ENCODE measurements at regions not wholly inside any gene's neighbourhood (a gene's known extent, or its start where the extent isn't known, plus 50 kb on each side); places are given as distances from the start of the nearest gene placed in this dataset.

- DNase-seq (ENCODE audit: low read depth), result no peak
These were observed 492.1 kb upstream of the PPP2R3A start for GRCh38 chr3:135473449-135473848.

- DNase-seq (ENCODE audit: low read depth), result no peak
These were observed 478.3 kb upstream of the PPP2R3A start for GRCh38 chr3:135487261-135487660.

- DNase-seq (ENCODE audit: low read depth), result no peak
These were observed 475.2 kb upstream of the PPP2R3A start for GRCh38 chr3:135490219-135490915.

- peak; percentile 1 for DNase-seq (ENCODE audit: low read depth)
These were observed 473.9 kb upstream of the PPP2R3A start for GRCh38 chr3:135491491-135492205.

DNA sequence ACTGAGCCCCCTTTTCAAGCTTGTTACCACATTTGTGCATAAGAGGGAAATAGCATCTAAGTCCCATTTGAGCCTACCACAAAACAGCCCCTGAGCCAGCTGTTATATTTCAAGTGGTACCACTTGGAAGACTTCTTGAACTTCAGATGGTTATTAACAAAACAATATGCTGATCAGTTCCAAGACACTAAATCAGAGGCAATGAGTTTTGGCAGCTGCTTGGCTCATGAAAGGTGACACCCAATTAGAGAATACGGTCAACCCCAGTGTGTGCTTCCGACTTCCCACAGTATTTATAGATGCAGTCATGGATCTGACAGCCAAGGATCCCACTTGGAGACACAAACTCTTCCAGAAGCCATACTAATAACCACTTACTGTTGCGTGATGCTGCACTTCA is 469.6 kb upstream of the PPP2R3A start:
- DNase-seq (ENCODE audit: low read depth), result no peak

DNA sequence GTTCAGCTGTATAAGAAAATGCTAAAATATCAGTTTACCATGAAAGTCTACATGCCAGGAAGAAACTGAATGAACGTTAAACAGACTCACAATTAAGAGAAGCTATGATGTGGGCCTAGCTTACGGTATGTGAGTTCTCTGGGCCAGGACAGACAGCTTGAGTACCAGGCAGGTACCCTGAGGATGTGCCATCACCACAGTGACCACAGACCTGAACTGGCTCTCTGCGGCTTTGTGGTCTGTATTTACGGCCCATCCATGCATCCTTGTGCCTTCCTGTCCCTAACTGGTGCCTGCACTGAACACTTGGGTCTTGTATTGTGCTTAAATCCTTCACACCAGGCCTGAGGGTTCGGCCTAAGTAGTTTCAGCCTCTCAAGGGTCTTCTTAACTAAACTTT is 467.5 kb upstream of the PPP2R3A start:
- DNase-seq (ENCODE audit: low read depth), result no peak

- no peak for DNase-seq (ENCODE audit: low read depth)
These were observed 466.1 kb upstream of the PPP2R3A start for GRCh38 chr3:135499426-135499825.

GRCh38 chr3:135500034-135500433 is 465.5 kb upstream of the PPP2R3A start:
- no peak for DNase-seq (ENCODE audit: low read depth)

- DNase-seq (ENCODE audit: low read depth), result no peak
These were observed 462.3 kb upstream of the PPP2R3A start for GRCh38 chr3:135503065-135503759.

DNA sequence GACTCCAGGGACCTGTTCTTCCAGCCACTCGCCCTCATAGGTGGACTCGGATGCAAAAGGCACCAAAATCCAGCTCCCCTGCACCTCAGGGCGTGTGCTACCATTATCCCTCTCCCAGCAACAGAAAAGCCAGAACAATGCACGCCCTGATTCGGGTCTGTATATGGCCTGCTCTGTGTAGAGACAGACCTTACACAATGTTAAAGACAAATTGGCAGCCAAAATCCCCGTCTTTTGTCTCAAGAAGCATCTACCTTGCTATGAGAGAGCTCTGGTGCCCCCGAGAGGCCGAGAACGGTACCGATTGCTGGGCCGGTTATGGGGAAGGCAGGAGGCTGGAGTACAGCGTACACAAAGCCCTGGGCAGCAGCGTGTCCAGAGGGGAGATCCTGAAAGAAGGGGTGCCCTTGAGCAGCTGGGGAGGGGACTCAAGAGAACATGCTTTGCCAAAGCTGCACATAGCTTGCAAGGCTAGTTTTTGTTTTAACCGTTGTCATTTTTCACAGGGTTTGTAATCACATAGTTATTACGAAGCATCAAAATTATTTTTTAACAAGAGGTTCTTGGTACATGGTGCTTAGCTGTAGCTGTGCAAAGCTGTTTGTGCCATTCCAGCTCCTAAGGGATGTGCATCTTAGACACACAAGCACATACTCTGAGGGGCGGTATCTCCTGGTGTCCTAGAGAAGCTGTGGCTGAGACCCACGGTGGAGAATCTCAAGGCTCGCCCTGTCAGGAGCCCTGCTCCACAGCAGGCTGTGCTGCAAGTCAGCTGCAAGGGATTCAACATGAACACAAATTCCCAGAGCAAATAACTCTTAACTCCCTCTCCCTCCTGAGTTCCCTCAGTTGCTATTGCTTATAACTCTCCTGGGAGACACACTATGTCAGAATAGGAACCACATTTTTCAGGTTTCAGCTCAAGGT is 461.5 kb upstream of the PPP2R3A start:
- DNase-seq (ENCODE audit: low read depth), result peak; percentile 68

DNA sequence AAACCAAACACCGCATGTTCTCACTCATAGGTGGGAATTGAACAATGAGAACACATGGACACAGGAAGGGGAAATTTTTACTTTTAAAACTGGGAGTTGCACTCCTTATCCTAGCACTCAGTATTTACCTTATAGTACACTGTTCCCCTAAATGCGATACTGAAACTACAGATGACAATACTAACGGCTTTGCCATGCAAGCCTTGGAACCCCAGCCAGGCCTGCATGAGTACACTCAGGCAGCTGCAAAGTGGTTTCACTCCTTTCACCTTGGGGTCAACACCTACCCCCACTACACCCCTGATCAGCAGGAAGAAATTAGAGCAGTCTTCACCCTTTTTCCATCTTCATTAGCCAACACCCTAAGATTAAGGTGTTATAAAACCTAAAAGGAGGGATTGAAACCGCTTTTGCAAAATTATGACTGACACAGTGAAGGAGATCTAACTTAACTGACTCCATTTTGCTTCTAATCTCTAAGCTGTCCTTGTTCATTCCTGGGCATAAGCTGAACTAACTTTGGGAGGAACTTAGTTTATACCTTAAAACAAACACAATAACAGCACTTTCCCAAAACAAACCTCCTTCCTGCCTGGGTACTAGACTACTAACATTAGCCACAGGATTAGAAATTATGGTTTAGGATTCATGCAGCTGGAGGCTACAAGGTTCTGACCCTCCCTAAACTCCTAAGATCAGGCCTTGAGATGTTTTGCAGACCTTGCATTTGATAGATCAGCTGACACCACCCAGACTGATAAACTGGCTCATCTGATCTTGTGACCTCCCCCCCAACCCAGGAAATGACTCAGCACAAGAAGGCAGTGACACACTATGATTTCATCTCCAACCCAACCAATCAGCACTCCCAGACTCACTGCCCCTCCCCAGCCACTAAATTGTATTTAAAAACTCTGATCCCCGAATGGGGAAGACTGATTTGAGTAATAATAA is 452.1 kb upstream of the PPP2R3A start:
- peak; percentile 76 for DNase-seq (ENCODE audit: low read depth)

DNA sequence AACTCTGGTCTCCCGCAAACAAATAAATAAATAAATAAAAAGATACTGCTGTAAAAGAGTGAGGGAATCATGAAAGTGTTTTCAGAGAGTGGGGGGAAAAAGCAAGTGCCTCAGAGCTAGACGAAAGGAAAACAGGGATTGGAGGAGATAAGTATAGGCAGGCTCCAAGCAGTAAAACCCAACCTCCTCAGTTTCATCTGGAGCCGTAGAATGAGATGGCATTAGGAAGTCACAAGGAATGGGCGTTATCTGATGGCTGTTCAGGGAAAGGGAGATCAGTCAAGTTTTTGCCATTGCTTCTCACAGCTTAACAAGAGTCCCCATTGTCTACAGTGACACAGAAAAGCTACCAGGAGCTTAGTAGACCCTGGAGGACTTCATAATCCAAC is 451.5 kb upstream of the PPP2R3A start:
- no peak for DNase-seq (ENCODE audit: low read depth)

DNA sequence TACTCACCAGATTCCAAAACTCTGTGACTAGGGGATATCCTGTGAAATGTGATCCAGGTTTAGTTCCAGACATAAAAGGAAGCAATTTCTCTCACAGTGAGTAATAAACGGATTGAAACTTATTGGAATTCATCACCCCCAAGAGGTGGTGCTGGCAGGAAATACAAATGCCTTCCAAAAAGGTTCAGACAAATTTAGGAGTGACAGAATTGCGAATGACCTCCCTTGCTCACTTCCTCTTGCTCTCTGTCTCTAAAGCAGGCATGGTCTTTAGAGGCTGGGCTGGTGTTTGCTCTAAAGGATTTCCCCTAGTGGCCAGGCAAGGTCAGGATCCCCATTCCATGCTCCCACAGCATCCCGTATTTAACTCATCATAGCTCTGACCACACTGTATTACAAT is 449.4 kb upstream of the PPP2R3A start:
- DNase-seq (ENCODE audit: low read depth), result peak; percentile 48

DNA sequence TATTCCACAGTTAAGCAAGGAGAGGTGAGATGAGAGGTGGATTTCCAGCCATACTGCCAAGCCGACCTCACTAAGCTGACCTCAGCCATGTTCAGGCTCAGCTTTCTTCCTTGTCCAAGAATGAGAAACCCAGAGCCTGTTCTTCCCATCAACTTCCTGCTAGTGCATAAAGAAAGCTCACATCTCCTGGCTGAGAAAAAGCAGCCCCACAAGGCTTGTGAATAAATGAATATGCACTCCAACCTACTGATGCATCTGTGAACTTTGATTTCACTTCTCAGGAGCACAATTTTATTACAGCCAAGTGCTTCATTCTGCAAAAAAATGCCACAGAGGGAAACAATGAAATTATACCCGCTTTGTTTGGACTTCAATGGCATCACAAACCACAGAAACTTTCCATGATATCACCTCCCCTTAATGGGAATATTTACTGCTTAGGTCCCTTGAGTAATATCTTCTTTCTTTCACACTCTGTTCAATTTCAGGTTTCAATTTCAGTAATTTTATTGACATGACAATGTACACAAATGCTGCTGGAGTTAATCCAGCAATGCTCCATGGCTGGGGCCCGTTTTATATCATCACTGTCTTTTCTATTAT is 437.0 kb upstream of the PPP2R3A start:
- DNase-seq (ENCODE audit: low read depth), result no peak

GRCh38 chr3:135532021-135532420 is 433.5 kb upstream of the PPP2R3A start:
- DNase-seq (ENCODE audit: low read depth), result no peak

DNA sequence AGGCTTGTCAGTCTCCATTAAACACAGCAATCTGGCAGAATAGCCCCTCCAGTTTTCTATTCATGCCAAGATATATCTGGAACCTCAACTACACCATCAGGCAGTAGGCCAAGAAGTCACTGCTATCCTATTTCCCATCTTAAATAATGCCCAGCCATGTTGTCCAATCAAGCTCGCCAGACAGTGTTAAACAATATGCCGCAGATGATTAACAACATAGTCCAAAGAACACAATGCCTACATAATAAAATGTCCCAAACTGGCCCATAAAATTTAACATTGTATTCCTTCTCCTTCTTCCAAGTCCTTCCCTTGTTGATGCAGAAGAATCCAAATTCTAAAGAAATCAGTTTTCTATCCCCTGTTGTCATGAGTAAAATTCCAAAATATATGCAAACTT is 427.4 kb upstream of the PPP2R3A start:
- no peak for DNase-seq (ENCODE audit: low read depth)

- no peak for DNase-seq (ENCODE audit: low read depth)
These were observed 426.2 kb upstream of the PPP2R3A start for GRCh38 chr3:135539351-135539750.

GRCh38 chr3:135539854-135540253 is 425.7 kb upstream of the PPP2R3A start:
- DNase-seq (ENCODE audit: low read depth), result no peak

DNA sequence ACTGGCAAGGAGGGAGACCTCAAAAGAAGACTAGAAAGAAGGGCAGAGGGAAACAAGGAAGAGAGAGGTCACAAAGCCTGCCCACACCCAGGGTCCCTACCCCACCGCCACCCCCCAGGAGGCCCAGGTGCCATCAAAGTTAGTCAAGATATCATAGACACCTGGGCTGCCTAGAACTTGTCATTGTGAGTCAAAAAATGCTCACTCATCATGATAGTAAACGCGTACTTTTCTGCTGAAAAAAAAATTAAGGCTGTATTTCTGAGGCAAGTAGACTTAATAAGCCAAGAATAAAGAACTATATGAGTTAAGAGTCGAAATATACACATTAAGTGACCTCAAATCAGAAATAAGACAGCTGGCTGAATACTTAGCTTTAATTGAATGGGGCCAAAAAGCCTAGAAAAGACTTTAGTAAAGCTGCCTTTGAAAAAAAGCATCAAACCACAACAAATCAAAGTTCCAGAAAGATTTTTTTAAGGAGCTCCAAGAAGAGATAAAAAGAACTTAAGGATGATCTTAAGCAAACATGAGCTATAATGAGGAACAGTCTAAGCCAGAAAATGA is 415.5 kb upstream of the PPP2R3A start:
- no peak for DNase-seq (ENCODE audit: low read depth)

- DNase-seq (ENCODE audit: low read depth), result peak; percentile 56
These were observed 409.4 kb upstream of the PPP2R3A start for GRCh38 chr3:135556174-135556573.

Data from EH (cell line).